Heart left ventricle (tissue), 13 donors: ENCODE measurements at regions not wholly inside any gene's neighbourhood (a gene's known extent, or its start where the extent isn't known, plus 50 kb on each side); places are given as distances from the start of the nearest gene placed in this dataset.

Experiments
- CTCF ChIP-seq, 12 donors: fragments of 200-600 bp; sonication (generic) in 4 of 12; IDR thresholded peaks; one replicate each; pipeline versions ENCODE4 v1.5.0 to v1.8.0; 2018 to 2022; ENCODE audit warnings: antibody characterized with exemption in 12 of 12, mild to moderate bottlenecking in 5 of 12
- POLR2A ChIP-seq, 2 donors: fragments of 450-650 bp; IDR thresholded peaks; one replicate each; pipeline ENCODE4 v1.6.1; 2017; ENCODE audit warnings: antibody characterized with exemption in 2 of 2, mild to moderate bottlenecking in 2 of 2, moderate library complexity in 2 of 2
- donor health status: ischemic (EF 13 %, LVEDD 7.1; RV severe dilation, severe dysfunction).
- donor health status: DM: no; HTN: yes; CAD: no.
- donor health status: DM: no; HTN: no; CAD: no.
- donor health status: ischemic (EF 25% LVEDD 6.9; RV normal size, moderate dysfunction).
- donor health status: ischemic (EF 25% LVEDD 5.7; RV mildly dilated, moderate dysfunction).
- donor health status: ischemic (EF 35%, LVEDD 5.7; RV mildly dilated, moderate dysfunction).
- donor health status: nonischemic (EF 11% LVEDD 7.7; RV severe dilation, severe dysfunction).
- donor health status: DM: yes; HTN: yes; CAD: no.
- donor health status: PGD.
- donor health status: ischemic (EF 29% LVEDD 5.4; RV normal size, mild dysfunction).
- donor health status: nonischemic (EF 23%, LVEDD 6.1; RV moderate dilation, normal function).

- TF ChIP-seq CTCF (IDR thresholded peaks at IDR 0.05) (no peak), POLR2A (IDR thresholded peaks at IDR 0.05) (no peak)
Observed at GRCh38 chr10:16186564-16186963, 250.2 kb upstream of the PTER start.
